ENCODE measurements at regions not wholly inside any gene's neighbourhood (a gene's known extent, or its start where the extent isn't known, plus 50 kb on each side); places are given as distances from the start of the nearest gene placed in this dataset.

GRCh38 chr2:16409006-16409390 is 256.6 kb downstream of the CYRIA start:
- no peak for TF ChIP-seq CTCF (IDR thresholded peaks at IDR 0.05)
- no peak for TF ChIP-seq POLR2A (IDR thresholded peaks at IDR 0.05)
